ENCODE measurements at regions not wholly inside any gene's neighbourhood (a gene's known extent, or its start where the extent isn't known, plus 50 kb on each side); places are given as distances from the start of the nearest gene placed in this dataset.
"Not testable (repeated sequence)": the region's sequence is repeated elsewhere in the genome, so short reads cannot be mapped to it uniquely, and the experiment has no call there.

DNA sequence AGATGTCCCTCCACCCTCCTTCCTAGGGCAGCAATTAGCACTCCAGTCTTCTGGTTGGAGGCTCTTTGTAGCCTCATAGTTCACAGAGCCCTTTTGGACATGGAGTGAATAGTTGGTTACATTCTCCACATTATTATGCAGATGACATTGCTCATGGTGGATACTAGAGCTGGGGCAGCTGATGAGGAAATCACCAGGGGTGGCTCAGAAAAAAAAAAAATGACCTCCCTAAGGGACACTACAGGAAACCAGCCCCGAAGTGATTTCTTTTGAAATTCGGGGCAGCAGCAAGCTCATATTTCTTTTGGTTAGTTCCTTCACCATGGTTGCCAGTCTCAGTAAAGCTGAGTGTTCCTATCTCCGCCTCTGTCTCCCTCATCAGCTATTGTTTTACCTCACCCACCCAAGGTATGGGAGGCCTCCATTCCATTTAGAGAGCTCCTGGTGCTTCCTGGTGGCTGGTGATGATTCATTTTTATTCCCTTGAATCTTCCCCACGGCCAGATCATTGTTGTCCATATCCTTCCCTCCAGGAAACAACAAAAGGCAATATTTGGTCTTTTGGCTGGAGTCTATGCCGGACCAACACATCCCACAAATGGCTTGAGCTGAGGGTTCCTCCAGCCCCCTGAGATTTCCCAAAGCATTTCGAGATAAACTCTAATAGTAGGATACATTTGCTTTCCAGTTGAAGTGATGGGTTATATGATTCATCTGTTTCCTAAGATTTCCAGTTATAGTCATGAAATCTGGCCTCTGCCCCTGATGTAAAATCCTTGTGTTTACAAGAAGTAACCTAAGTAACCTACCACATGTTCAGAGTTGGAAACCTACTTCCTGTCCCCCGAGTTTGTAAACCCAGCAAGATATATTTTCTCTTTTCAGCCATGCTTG, 56.2 kb upstream of the NID2 start:
- H3K27ac ChIP-seq = peak overlapping the region in 3 of 4 donors; percentile 56 to 74 (median 62)
- ATAC-seq (ENCODE audit: low FRiP score in 2 of 2) (peak in 1 of 2 donors; percentile 66), DNase-seq (no peak)
- H3K27me3 ChIP-seq = no peaks in the 10 kb centered on the region
- H3K9me3 ChIP-seq = no peaks in the 10 kb centered on the region
- no peak overlapping the region for H3K4me3 ChIP-seq
- H3K4me1 ChIP-seq = no peaks in the 10 kb centered on the region
- no peaks in the 10 kb centered on the region for H3K36me3 ChIP-seq
- 47 to 54% methylated on average over 7 of the region's 7 CpGs for WGBS, 2 donors
- TF ChIP-seq POLR2AphosphoS5 (IDR thresholded peaks at IDR 0.05) (no peak), EP300 (IDR thresholded peaks at IDR 0.05) (no peak), POLR2A (IDR thresholded peaks at IDR 0.05) (no peak)
- TF ChIP-seq, protein P1, sequence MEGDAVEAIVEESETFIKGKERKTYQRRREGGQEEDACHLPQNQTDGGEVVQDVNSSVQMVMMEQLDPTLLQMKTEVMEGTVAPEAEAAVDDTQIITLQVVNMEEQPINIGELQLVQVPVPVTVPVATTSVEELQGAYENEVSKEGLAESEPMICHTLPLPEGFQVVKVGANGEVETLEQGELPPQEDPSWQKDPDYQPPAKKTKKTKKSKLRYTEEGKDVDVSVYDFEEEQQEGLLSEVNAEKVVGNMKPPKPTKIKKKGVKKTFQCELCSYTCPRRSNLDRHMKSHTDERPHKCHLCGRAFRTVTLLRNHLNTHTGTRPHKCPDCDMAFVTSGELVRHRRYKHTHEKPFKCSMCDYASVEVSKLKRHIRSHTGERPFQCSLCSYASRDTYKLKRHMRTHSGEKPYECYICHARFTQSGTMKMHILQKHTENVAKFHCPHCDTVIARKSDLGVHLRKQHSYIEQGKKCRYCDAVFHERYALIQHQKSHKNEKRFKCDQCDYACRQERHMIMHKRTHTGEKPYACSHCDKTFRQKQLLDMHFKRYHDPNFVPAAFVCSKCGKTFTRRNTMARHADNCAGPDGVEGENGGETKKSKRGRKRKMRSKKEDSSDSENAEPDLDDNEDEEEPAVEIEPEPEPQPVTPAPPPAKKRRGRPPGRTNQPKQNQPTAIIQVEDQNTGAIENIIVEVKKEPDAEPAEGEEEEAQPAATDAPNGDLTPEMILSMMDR (IDR thresholded peaks at IDR 0.05) = no peak

DNA sequence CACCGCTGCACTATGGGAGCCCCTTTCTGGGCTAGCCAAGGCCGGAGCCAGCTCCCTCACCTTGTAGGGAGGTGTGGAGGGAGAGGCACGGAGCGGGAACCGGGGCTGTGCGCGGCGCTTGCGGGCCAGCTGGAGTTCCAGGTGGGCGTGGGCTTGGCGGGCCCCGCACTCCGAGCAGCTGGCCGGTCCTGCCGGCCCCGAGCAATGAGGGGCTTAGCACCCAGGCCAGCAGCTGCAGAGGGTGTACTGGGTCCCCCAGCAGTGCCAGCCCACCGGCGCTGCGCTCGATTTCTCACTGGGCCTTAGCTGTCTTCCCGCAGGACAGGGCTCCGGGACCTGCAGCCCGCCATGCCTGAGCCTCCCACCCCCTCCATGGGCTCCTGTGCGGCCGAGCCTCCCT, 53.3 kb upstream of the NID2 start:
- DNase-seq = peak in 1 of 2 donors; percentile 59
- not testable (repeated sequence) for H3K27me3 ChIP-seq; H3K36me3 ChIP-seq; H3K4me3 ChIP-seq; ATAC-seq (ENCODE audit: low FRiP score in 2 of 2); H3K27ac ChIP-seq; H3K9me3 ChIP-seq; H3K4me1 ChIP-seq
- WGBS, 2 donors = 95 to 100% methylated on average over 3 to 22 of the region's 25 CpGs

DNA sequence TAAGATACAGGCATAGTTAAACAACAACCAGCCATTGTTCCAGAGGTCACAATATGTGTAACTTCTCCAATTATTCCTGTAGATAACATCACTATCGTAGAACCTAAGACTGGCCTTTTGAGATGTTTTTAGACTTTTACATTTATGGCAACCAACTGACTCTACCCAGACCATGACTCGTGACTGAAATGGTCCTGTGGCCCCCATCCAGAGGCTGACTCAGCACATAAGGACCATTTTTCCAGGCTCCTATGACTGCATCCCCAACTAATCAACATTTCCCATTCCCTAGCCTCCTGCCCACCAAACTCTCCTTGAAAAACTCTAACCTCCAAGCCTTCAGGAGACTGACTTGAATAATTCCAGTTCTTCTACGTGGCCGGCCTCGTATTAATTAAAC, 52.6 kb upstream of the NID2 start:
- TF ChIP-seq EP300 (IDR thresholded peaks at IDR 0.05) (no peak), POLR2AphosphoS5 (IDR thresholded peaks at IDR 0.05) (no peak), POLR2A (IDR thresholded peaks at IDR 0.05) (no peak)
- TF ChIP-seq, protein P1 (IDR thresholded peaks at IDR 0.05) = no peak
- Histone ChIP-seq H3K4me3 (no peak overlapping the region), H3K9me3 (no peaks in the 10 kb centered on the region), H3K4me1 (no peaks in the 10 kb centered on the region), H3K27me3 (no peaks in the 10 kb centered on the region), H3K27ac (no peak overlapping the region), H3K36me3 (no peaks in the 10 kb centered on the region)
- 93 to 95% methylated on average over 5 of the region's 5 CpGs for WGBS, 2 donors
- ATAC-seq (ENCODE audit: low FRiP score in 2 of 2) (no peak), DNase-seq (no peak)

DNA sequence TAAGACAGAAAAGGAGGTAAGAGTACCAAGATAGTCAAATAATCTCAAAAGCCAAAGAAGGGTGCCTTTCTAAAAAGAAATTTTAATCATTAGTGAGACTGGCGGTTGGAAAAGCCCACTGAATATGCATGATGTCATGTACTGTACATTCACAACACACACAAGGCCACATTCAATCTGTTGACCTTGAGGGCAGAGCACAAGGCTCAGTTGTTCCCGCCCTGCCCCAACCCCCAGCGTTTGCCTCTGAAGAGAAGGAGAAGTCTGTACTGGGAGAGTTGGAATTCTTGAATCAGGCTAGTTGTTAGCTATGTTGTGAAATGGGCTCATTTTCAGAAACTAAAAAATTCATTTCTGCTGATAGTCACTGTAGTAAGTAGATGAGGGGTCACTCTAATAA, 50.2 kb upstream of the NID2 start:
- 62 to 74% methylated on average over 3 of the region's 3 CpGs for WGBS, 2 donors
- H3K27ac ChIP-seq = no peak overlapping the region
- no peak for DNase-seq
- H3K4me1 ChIP-seq = no peaks in the 10 kb centered on the region
- ATAC-seq (ENCODE audit: low FRiP score in 2 of 2) = no peak
- no peaks in the 10 kb centered on the region for H3K9me3 ChIP-seq
- H3K4me3 ChIP-seq = no peak overlapping the region
- no peaks in the 10 kb centered on the region for H3K36me3 ChIP-seq
- TF ChIP-seq POLR2A (IDR thresholded peaks at IDR 0.05) = no peak
- TF ChIP-seq EP300 (IDR thresholded peaks at IDR 0.05) = no peak
- TF ChIP-seq, protein P1 (IDR thresholded peaks at IDR 0.05) = no peak
- TF ChIP-seq POLR2AphosphoS5 (IDR thresholded peaks at IDR 0.05) = no peak
- H3K27me3 ChIP-seq = no peaks in the 10 kb centered on the region

All from upper lobe of left lung (tissue), 6 donors.